ENCODE measurements at regions not wholly inside any gene's neighbourhood (a gene's known extent, or its start where the extent isn't known, plus 50 kb on each side); places are given as distances from the start of the nearest gene placed in this dataset.

GRCh38 chr7:119252962-119253361, 1020.0 kb upstream of the KCND2 start:
- Mint-ChIP-seq H3K4me1 (ENCODE audit: low read depth, unreplicated experiment) (peaks cover 7% of the 10 kb centered on the region), H3K27me3 (ENCODE audit: low read depth, unreplicated experiment) (no peaks in the 10 kb centered on the region), H3K4me3 (ENCODE audit: unreplicated experiment) (no peak overlapping the region), H3K36me3 (ENCODE audit: low read depth, unreplicated experiment) (no peaks in the 10 kb centered on the region), H3K9me3 (ENCODE audit: unreplicated experiment) (no peaks in the 10 kb centered on the region), H3K27ac (ENCODE audit: unreplicated experiment) (no peak overlapping the region)
- DNase-seq (ENCODE audit: low read depth) (no peak), FAIRE-seq (no peak)
- H2AFZ ChIP-seq (ENCODE audit: low read depth, low read length): no peak overlapping the region
- H3K4me1 ChIP-seq (ENCODE audit: insufficient read depth, low read length): no peaks in the 10 kb centered on the region
- no peaks in the 10 kb centered on the region for H3K9me3 ChIP-seq (ENCODE audit: insufficient read depth, low read depth, low read length)
- no peak overlapping the region for H3K4me2 ChIP-seq (ENCODE audit: low read length)
- no peak overlapping the region for H3K27ac ChIP-seq (ENCODE audit: low read depth, low read length)
- no peaks in the 10 kb centered on the region for H3K79me2 ChIP-seq (ENCODE audit: insufficient read depth, low read length)
- no peak for TF ChIP-seq CTCF (IDR thresholded peaks at IDR 0.05; ENCODE audit: insufficient read depth, low read depth, low read length)
- TF ChIP-seq EZH2 (IDR thresholded peaks at IDR 0.05; ENCODE audit: insufficient read depth, low read length): no peak
- H3K4me3 ChIP-seq (ENCODE audit: insufficient read depth, low read depth, low read length): no peak overlapping the region
- no peaks in the 10 kb centered on the region for H4K20me1 ChIP-seq (ENCODE audit: insufficient read depth, low read length)
- no peak overlapping the region for H3K9ac ChIP-seq (ENCODE audit: low read length)
- H3K27me3 ChIP-seq (ENCODE audit: insufficient read depth, low read length): no peaks in the 10 kb centered on the region
- H3K36me3 ChIP-seq (ENCODE audit: insufficient read depth, low read length): no peaks in the 10 kb centered on the region

DNA sequence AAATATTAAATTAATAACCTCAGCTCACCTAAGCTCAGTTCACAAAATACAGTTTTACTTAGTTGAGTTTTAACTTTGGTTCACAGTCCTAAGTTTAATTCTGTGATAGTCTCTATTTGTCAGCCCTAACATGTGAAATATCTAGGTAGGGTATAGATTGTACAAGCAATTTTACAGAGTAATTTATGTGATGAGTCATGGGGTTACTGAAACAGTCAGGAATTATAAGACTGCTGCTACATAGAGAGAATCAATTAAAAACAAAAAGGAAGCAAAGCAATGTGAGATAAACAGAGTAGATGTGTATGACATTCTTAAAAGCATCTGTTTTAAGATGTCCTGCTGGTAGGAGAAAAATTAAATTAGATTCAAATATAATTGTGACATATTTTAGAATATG, 1018.2 kb upstream of the KCND2 start:
- no peak overlapping the region for H3K4me2 ChIP-seq (ENCODE audit: low read length)
- no peak overlapping the region for H3K27ac Mint-ChIP-seq (ENCODE audit: unreplicated experiment)
- H3K36me3 ChIP-seq (ENCODE audit: insufficient read depth, low read length): no peaks in the 10 kb centered on the region
- TF ChIP-seq CTCF (IDR thresholded peaks at IDR 0.05; ENCODE audit: insufficient read depth, low read depth, low read length) (no peak), EZH2 (IDR thresholded peaks at IDR 0.05; ENCODE audit: insufficient read depth, low read length) (no peak)
- H3K4me3 ChIP-seq (ENCODE audit: insufficient read depth, low read depth, low read length): no peak overlapping the region
- H3K4me1 ChIP-seq (ENCODE audit: insufficient read depth, low read length): no peaks in the 10 kb centered on the region
- no peak overlapping the region for H3K9ac ChIP-seq (ENCODE audit: low read length)
- DNase-seq (ENCODE audit: low read depth) (no peak), FAIRE-seq (no peak)
- no peaks in the 10 kb centered on the region for H3K36me3 Mint-ChIP-seq (ENCODE audit: low read depth, unreplicated experiment)
- H2AFZ ChIP-seq (ENCODE audit: low read depth, low read length): no peak overlapping the region
- no peak overlapping the region for H3K4me3 Mint-ChIP-seq (ENCODE audit: unreplicated experiment)
- H3K27ac ChIP-seq (ENCODE audit: low read depth, low read length): no peak overlapping the region
- peaks cover 7% of the 10 kb centered on the region for H3K4me1 Mint-ChIP-seq (ENCODE audit: low read depth, unreplicated experiment)
- H3K9me3 ChIP-seq (ENCODE audit: insufficient read depth, low read depth, low read length): no peaks in the 10 kb centered on the region
- H3K27me3 Mint-ChIP-seq (ENCODE audit: low read depth, unreplicated experiment): no peaks in the 10 kb centered on the region
- no peaks in the 10 kb centered on the region for H4K20me1 ChIP-seq (ENCODE audit: insufficient read depth, low read length)
- H3K27me3 ChIP-seq (ENCODE audit: insufficient read depth, low read length): no peaks in the 10 kb centered on the region
- no peaks in the 10 kb centered on the region for H3K9me3 Mint-ChIP-seq (ENCODE audit: unreplicated experiment)
- H3K79me2 ChIP-seq (ENCODE audit: insufficient read depth, low read length): no peaks in the 10 kb centered on the region

GRCh38 chr7:119256001-119256400, 1017.0 kb upstream of the KCND2 start:
- H3K4me2 ChIP-seq (ENCODE audit: low read length): no peak overlapping the region
- H3K4me3 Mint-ChIP-seq (ENCODE audit: unreplicated experiment): no peak overlapping the region
- no peaks in the 10 kb centered on the region for H3K9me3 Mint-ChIP-seq (ENCODE audit: unreplicated experiment)
- TF ChIP-seq CTCF (IDR thresholded peaks at IDR 0.05; ENCODE audit: insufficient read depth, low read depth, low read length): no peak
- TF ChIP-seq EZH2 (IDR thresholded peaks at IDR 0.05; ENCODE audit: insufficient read depth, low read length): no peak
- no peak overlapping the region for H3K27ac Mint-ChIP-seq (ENCODE audit: unreplicated experiment)
- no peaks in the 10 kb centered on the region for H3K36me3 Mint-ChIP-seq (ENCODE audit: low read depth, unreplicated experiment)
- FAIRE-seq (no peak), DNase-seq (ENCODE audit: low read depth) (no peak)
- H3K36me3 ChIP-seq (ENCODE audit: insufficient read depth, low read length): no peaks in the 10 kb centered on the region
- H2AFZ ChIP-seq (ENCODE audit: low read depth, low read length): no peak overlapping the region
- no peaks in the 10 kb centered on the region for H3K4me1 ChIP-seq (ENCODE audit: insufficient read depth, low read length)
- H3K27me3 ChIP-seq (ENCODE audit: insufficient read depth, low read length): no peaks in the 10 kb centered on the region
- H3K9me3 ChIP-seq (ENCODE audit: insufficient read depth, low read depth, low read length): no peaks in the 10 kb centered on the region
- no peaks in the 10 kb centered on the region for H3K27me3 Mint-ChIP-seq (ENCODE audit: low read depth, unreplicated experiment)
- H4K20me1 ChIP-seq (ENCODE audit: insufficient read depth, low read length): no peaks in the 10 kb centered on the region
- H3K79me2 ChIP-seq (ENCODE audit: insufficient read depth, low read length): no peaks in the 10 kb centered on the region
- peaks cover 7% of the 10 kb centered on the region for H3K4me1 Mint-ChIP-seq (ENCODE audit: low read depth, unreplicated experiment)
- no peak overlapping the region for H3K4me3 ChIP-seq (ENCODE audit: insufficient read depth, low read depth, low read length)
- no peak overlapping the region for H3K27ac ChIP-seq (ENCODE audit: low read depth, low read length)
- H3K9ac ChIP-seq (ENCODE audit: low read length): no peak overlapping the region

Measured in astrocyte (in vitro differentiated cells and primary cell).